ENCODE measurements at regions not wholly inside any gene's neighbourhood (a gene's known extent, or its start where the extent isn't known, plus 50 kb on each side); places are given as distances from the start of the nearest gene placed in this dataset.

DNA sequence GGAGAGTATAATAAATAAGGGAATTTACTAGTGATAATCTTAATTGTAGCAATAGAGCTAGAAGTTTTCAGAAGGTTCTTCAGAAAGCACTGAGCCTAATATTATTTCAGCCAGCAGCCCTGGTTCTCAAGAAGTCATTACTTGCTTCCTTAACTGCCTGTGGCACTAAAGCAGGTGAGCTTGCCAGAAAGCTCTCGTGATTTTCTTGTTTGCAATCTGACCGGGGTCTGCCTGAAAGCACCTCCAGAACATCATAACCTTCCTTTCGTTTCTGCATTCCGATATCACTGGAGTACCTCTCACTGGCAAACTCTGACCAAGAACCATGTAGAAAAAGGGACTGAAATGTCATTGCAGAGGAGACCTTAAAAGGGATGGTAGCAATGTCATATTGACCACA lies 510.3 kb downstream of the ZIC1 start:
- TF ChIP-seq, protein P1, sequence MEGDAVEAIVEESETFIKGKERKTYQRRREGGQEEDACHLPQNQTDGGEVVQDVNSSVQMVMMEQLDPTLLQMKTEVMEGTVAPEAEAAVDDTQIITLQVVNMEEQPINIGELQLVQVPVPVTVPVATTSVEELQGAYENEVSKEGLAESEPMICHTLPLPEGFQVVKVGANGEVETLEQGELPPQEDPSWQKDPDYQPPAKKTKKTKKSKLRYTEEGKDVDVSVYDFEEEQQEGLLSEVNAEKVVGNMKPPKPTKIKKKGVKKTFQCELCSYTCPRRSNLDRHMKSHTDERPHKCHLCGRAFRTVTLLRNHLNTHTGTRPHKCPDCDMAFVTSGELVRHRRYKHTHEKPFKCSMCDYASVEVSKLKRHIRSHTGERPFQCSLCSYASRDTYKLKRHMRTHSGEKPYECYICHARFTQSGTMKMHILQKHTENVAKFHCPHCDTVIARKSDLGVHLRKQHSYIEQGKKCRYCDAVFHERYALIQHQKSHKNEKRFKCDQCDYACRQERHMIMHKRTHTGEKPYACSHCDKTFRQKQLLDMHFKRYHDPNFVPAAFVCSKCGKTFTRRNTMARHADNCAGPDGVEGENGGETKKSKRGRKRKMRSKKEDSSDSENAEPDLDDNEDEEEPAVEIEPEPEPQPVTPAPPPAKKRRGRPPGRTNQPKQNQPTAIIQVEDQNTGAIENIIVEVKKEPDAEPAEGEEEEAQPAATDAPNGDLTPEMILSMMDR (IDR thresholded peaks at IDR 0.05; ENCODE audit: low read depth, low read length): no peak
- no peak for DNase-seq (ENCODE audit: low read depth in 2 of 2)

DNA sequence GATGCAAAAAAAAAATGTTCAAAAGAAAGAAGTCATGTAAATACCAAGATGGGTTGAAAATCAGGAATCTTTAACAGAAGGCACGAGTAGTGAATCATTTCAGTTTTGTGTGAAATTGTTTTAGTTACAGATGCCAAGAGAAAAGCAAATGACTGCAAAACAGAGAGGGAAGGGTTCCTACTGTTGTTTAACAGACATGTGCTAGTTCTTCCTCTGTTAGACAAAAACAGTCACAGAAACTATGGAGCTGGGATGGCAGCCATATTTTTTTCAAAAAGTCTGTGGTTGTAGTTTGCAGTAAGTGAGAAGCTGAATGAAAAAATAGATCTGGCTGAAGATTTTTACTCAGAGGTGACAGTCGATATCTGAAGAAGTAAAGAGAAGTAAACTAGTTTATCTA lies 511.9 kb downstream of the ZIC1 start:
- no peak overlapping the region for H3K4me3 ChIP-seq (replicated peaks in 1 of 2; ENCODE audit: low read depth in 2 of 2, low read length in 2 of 2)
- TF ChIP-seq, protein P1 (IDR thresholded peaks at IDR 0.05; ENCODE audit: low read depth, low read length): no peak
- DNase-seq (ENCODE audit: low read depth in 2 of 2): peak in 1 of 2 donors; percentile 25

More for the DNA sequence above, 510.3 kb downstream of the ZIC1 start:
- H3K4me3 ChIP-seq (replicated peaks in 1 of 2; ENCODE audit: low read depth in 2 of 2, low read length in 2 of 2): no peak overlapping the region

DNA sequence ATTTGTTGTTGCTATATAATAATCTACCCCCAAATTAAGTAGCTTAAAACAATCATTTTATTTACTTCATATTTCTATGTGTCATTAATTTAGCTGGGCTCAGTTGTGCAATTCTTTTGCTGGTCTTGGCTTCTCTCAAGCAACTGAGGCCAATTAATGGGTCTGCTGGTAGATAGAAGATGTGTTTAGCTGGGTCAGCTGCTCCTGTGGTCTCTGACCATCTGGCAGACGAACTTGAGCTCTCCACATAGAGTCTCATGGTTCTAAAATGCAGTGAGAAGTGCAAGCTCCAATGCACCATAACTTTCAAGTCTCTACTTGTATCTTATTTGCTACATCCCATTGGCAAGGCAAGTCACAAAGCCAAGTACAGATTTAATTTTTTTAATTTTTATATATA lies 515.6 kb downstream of the ZIC1 start:
- TF ChIP-seq, protein P1 (IDR thresholded peaks at IDR 0.05; ENCODE audit: low read depth, low read length): no peak
- DNase-seq (ENCODE audit: low read depth in 2 of 2): no peak

DNA sequence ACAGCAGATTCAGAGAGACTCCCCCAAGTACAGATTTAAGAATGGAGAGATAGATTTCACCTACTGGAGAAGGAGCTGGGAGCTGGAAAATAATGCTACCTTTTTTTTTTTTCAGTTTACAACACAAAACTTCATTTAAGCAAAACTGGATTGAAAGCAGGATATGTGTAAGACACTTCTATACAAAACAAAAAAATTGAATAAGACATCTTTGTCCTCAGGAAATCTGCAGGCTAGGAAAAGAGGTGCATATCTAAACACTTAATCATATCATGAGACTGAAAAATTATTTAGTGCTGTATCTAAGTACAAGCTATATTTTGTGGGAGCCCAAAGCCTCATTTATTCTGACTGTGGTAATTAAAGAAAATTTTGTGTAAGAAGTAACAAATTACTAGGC lies 516.1 kb downstream of the ZIC1 start:
- H3K4me3 ChIP-seq (replicated peaks in 1 of 2; ENCODE audit: low read depth in 2 of 2, low read length in 2 of 2): no peak overlapping the region
- TF ChIP-seq, protein P1 (IDR thresholded peaks at IDR 0.05; ENCODE audit: low read depth, low read length): no peak
- peak in 1 of 2 donors; percentile 23 for DNase-seq (ENCODE audit: low read depth in 2 of 2)

More for the DNA sequence above, 515.6 kb downstream of the ZIC1 start:
- no peak overlapping the region for H3K4me3 ChIP-seq (replicated peaks in 1 of 2; ENCODE audit: low read depth in 2 of 2, low read length in 2 of 2)

DNA sequence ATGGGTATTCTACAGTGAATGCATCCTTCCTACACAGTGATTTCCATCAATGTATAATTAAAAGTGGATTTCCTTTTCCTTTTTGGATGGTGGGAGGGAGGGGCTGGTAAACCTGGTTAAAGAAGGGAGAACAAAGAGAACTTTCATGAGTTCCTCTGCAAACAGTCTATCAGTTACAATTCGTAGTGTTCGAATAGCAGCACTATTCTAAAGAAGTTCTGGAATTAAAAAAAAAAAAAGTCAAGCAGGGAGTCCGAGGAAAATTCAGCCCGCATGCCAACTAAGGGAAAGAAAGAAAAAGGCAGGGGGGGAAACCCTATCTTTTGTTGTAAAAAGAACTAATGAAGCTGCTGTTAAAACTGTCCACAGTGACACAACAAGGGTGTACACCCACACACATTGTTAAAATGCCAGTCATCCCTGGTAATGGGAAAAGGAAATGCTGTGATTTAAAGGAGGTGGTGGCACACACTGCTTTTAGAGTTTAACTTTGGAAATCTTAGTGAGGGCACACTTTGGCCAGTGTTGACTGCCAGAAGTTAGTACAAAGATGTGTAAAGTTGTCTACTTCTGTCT lies 521.2 kb downstream of the ZIC1 start:
- no peak overlapping the region for H3K4me3 ChIP-seq (replicated peaks in 1 of 2; ENCODE audit: low read depth in 2 of 2, low read length in 2 of 2)
- TF ChIP-seq, protein P1 (IDR thresholded peaks at IDR 0.05; ENCODE audit: low read depth, low read length): no peak
- DNase-seq (ENCODE audit: low read depth in 2 of 2): peak; percentile 63 to 64

DNA sequence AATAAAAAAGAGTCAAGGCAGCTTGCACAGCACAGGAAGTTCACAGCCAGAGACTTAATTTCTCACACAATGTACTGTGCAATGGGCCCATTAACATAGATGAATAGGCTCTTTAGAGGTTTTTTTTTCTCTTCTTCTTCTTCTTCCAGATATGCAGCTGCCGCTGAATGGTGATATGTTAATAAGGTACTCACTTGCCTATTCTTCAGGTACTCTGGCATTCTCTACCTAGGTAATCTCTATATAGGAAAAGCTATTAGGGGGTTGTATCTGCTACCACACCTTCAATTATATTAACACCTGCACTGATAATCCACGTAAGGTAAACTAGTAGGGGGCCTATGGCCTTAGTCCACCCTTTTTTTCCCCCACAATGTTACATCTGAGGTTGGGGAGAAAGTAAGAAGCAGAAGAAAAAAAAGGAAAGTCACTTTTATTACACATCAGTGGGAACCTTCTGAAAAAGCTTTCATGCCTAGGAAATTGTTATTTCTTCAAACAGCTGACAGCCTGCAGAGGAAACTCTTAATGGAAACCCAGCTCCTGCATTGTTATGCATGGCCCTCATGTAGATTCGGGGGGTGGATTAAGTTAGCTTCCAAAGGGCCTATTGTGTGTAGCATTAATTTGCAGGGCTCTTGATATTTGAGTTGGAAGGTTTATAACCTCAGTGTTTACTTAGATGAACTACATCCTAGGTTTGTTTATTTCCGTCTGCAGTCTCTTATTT lies 525.5 kb downstream of the ZIC1 start:
- no peak overlapping the region for H3K4me3 ChIP-seq (replicated peaks in 1 of 2; ENCODE audit: low read depth in 2 of 2, low read length in 2 of 2)
- no peak for DNase-seq (ENCODE audit: low read depth in 2 of 2)
- TF ChIP-seq, protein P1 (IDR thresholded peaks at IDR 0.05; ENCODE audit: low read depth, low read length): no peak
